H9 (cell line): ENCODE measurements at regions not wholly inside any gene's neighbourhood (a gene's known extent, or its start where the extent isn't known, plus 50 kb on each side); places are given as distances from the start of the nearest gene placed in this dataset.

ENCODE experiments used
- DNase-seq: peaks from one replicate; pipeline ENCODE4 v3.0.0-alpha.2; 2017
- H2AFZ ChIP-seq: one replicate; pipeline ENCODE4 v1.6.1; 2013; ENCODE audit warnings: mild to moderate bottlenecking, low read length, control low read depth, moderate library complexity
- H2AK5ac ChIP-seq: 2 replicates; pipeline ENCODE4 v1.6.1; 2013; ENCODE audit warnings: low read length, control low read depth, mixed read lengths; ENCODE audit not compliant: insufficient read length
- H2BK120ac ChIP-seq: one replicate; pipeline ENCODE4 v1.6.1; 2013; ENCODE audit warnings: low read depth, mild to moderate bottlenecking, low read length, control low read depth, inconsistent platforms; ENCODE audit not compliant: poor library complexity, severe bottlenecking
- H2BK12ac ChIP-seq: 2 replicates; pipeline ENCODE4 v1.6.1; 2013; ENCODE audit warnings: low read length, control low read depth, mixed read lengths, low read depth; ENCODE audit not compliant: insufficient read length
- H2BK15ac ChIP-seq: 2 replicates; pipeline ENCODE4 v1.6.1; 2013; ENCODE audit warnings: low read depth, low read length, control low read depth
- H2BK20ac ChIP-seq: one replicate; pipeline ENCODE4 v1.6.1; 2013; ENCODE audit warnings: low read depth, mild to moderate bottlenecking, low read length, control low read depth, inconsistent platforms; ENCODE audit not compliant: poor library complexity, severe bottlenecking
- H2BK5ac ChIP-seq: 2 replicates; pipeline ENCODE4 v1.6.1; 2013; ENCODE audit warnings: low read length, control low read depth, mixed read lengths; ENCODE audit not compliant: insufficient read length
- H3K14ac ChIP-seq: 2 replicates; pipeline ENCODE4 v1.6.1; 2013; ENCODE audit warnings: low read length, control low read depth; ENCODE audit not compliant: insufficient read depth
- H3K18ac ChIP-seq: 2 replicates; pipeline ENCODE4 v1.6.1; 2013; ENCODE audit warnings: low read depth, mild to moderate bottlenecking, mixed read lengths, low read length, control low read depth; ENCODE audit not compliant: insufficient read length
- H3K23ac ChIP-seq: 2 replicates; pipeline ENCODE4 v1.6.1; 2013; ENCODE audit warnings: low read length, control low read depth, mixed read lengths, low read depth; ENCODE audit not compliant: insufficient read length
- H3K23me2 ChIP-seq: 2 replicates; pipeline ENCODE4 v1.6.1; 2013; ENCODE audit warnings: low read depth, mild to moderate bottlenecking, mixed read lengths, low read length, control low read depth; ENCODE audit not compliant: insufficient read length, poor library complexity, severe bottlenecking
- H3K27ac ChIP-seq: 2 replicates; pipeline ENCODE4 v1.5.1; 2013; ENCODE audit warnings: low read length, control low read depth, mixed read lengths, low read depth; ENCODE audit not compliant: insufficient read length
- H3K27me3 ChIP-seq: 2 replicates; pipeline ENCODE4 v1.6.1; 2013; ENCODE audit warnings: low read length, control low read depth, inconsistent platforms; ENCODE audit not compliant: insufficient read depth
- H3K4ac ChIP-seq: 2 replicates; pipeline ENCODE4 v1.6.1; 2013; ENCODE audit warnings: low read depth, mild to moderate bottlenecking, control low read depth, inconsistent platforms, low read length, moderate library complexity
- H3K4me1 ChIP-seq: 2 replicates; pipeline ENCODE4 v1.6.1; 2013; ENCODE audit warnings: low read length, control low read depth, inconsistent platforms; ENCODE audit not compliant: insufficient read depth
- H3K4me2 ChIP-seq: 2 replicates; pipeline ENCODE4 v1.6.1; 2013; ENCODE audit warnings: low read length, control low read depth, mixed read lengths; ENCODE audit not compliant: insufficient read length, insufficient read depth
- H3K56ac ChIP-seq: 2 replicates; pipeline ENCODE4 v1.6.1; 2013; ENCODE audit warnings: low read depth, mild to moderate bottlenecking, mixed read lengths, low read length, control low read depth; ENCODE audit not compliant: insufficient read length
- H3K79me1 ChIP-seq: 2 replicates; pipeline ENCODE4 v1.6.1; 2013; ENCODE audit warnings: low read depth, mild to moderate bottlenecking, moderate library complexity, low read length, control low read depth, inconsistent platforms; ENCODE audit not compliant: insufficient read depth, poor library complexity, severe bottlenecking
- H3K79me2 ChIP-seq: 2 replicates; pipeline ENCODE4 v1.6.1; 2013; ENCODE audit warnings: low read length, control low read depth, inconsistent platforms; ENCODE audit not compliant: insufficient read depth
- H3K9ac ChIP-seq: 2 replicates; pipeline ENCODE4 v1.6.1; 2013; ENCODE audit warnings: low read length, control low read depth, mixed read lengths; ENCODE audit not compliant: insufficient read length; ENCODE audit errors: extremely low read depth
- H3K9me3 ChIP-seq: one replicate; pipeline ENCODE4 v1.6.1; 2013; ENCODE audit warnings: low read depth, low read length, inconsistent platforms; ENCODE audit not compliant: control insufficient read depth
- H3T11ph ChIP-seq: one replicate; pipeline ENCODE4 v1.6.1; 2013; ENCODE audit warnings: mild to moderate bottlenecking, low read length, control low read depth, inconsistent platforms
- H4K20me1 ChIP-seq: one replicate; pipeline ENCODE4 v1.6.1; 2013; ENCODE audit not compliant: control insufficient read depth, insufficient read length, insufficient read depth
- H4K5ac ChIP-seq: 2 replicates; pipeline ENCODE4 v1.6.1; 2013; ENCODE audit warnings: low read depth, mild to moderate bottlenecking, mixed read lengths, low read length, control low read depth; ENCODE audit not compliant: insufficient read length
- H4K8ac ChIP-seq: replicated peaks from 2 replicates; pipeline ENCODE4 v1.6.1; 2013; ENCODE audit warnings: low read length, control low read depth, mixed read lengths, low read depth; ENCODE audit not compliant: insufficient read length
- H4K91ac ChIP-seq: 2 replicates; pipeline ENCODE4 v1.6.1; 2013; ENCODE audit warnings: low read depth, mild to moderate bottlenecking, moderate library complexity, mixed read lengths, low read length, control low read depth; ENCODE audit not compliant: insufficient read length
- H3K27ac Mint-ChIP-seq, 3 experiments: 2 replicates in 2 of 3; 3 replicates in 1 of 3; pipeline ENCODE4 v1.8.0; 2020 to 2021; ENCODE audit warnings: mixed read lengths in 3 of 3, mild to moderate bottlenecking in 1 of 3, moderate library complexity in 1 of 3
- H3K27me3 Mint-ChIP-seq: 2 replicates; pipeline ENCODE4 v1.8.0; 2021; ENCODE audit warnings: low read depth, mild to moderate bottlenecking, moderate library complexity, mixed read lengths
- H3K36me3 Mint-ChIP-seq, 3 experiments: 2 replicates in 2 of 3; 3 replicates in 1 of 3; pipeline ENCODE4 v1.8.0; 2020 to 2021; ENCODE audit warnings: low read depth in 3 of 3, mixed read lengths in 3 of 3; ENCODE audit not compliant: insufficient read depth in 1 of 3
- H3K4me1 Mint-ChIP-seq, 2 experiments: 2 replicates each; pipeline ENCODE4 v1.8.0; 2020; ENCODE audit warnings: mixed read lengths in 2 of 2
- H3K4me3 Mint-ChIP-seq, 2 experiments: 2 replicates in 1 of 2; 3 replicates in 1 of 2; pipeline ENCODE4 v1.8.0; 2020 to 2021; ENCODE audit warnings: mild to moderate bottlenecking in 2 of 2, mixed read lengths in 2 of 2, moderate library complexity in 1 of 2
- H3K9me3 Mint-ChIP-seq, 2 experiments: 2 replicates in 1 of 2; 3 replicates in 1 of 2; pipeline ENCODE4 v1.8.0; 2020; ENCODE audit warnings: mild to moderate bottlenecking in 2 of 2, mixed read lengths in 2 of 2, moderate library complexity in 1 of 2
- WGBS: extraction: QIAGEN DNeasy Blood & Tissue Kit; methylation state at CpG from one replicate; pipeline ENCODE4 v1.1.7; 2013; ENCODE audit warnings: missing lambda C conversion rate, low lambda C conversion rate, mixed read lengths; ENCODE audit not compliant: insufficient read length; ENCODE audit errors: extremely low coverage; 5-methylcytosine and 5-hydroxymethylcytosine counted together
- TF ChIP-seq, protein P1 (sequence below): fragments of 200-600 bp; sonication (generic); conservative IDR thresholded peaks from 3 replicates; pipeline ENCODE4 v1.8.0; 2021; ENCODE audit warnings: antibody characterized with exemption, mild to moderate bottlenecking

DNA sequence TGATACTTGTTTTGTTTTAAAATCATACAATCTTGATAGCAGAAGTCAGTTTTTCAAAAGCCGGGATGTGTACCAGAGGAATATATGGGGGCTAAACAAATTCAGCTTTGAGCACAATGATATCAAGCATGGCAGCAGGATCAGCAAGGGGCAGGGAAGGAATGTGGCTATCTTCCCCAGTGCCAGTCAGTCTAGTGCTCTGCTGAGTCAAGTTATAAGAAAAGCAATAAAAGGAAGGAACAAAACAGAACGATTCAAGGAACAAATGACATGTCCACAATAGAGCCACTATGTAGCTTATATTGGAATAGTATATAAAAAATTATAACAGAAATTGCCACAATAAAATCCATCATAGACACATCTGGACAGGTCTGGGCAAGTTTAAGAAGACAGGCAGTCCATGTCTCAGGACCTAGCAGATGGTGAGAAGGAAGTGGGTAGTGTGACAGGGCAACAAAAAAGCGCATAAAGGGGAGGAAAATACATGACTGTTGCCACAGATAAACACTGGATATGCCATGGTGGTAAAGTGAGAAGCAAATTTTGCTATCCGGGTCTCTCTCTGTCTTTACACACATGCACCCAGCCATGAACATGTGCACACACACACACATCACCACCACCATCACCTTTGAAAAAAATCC, 518.2 kb upstream of the HTR2C start:
- Histone ChIP-seq H2BK120ac (no peak overlapping the region), H3K18ac (no peak overlapping the region), H2BK5ac (no peak overlapping the region), H3K4me2 (no peak overlapping the region), H2AK5ac (no peak overlapping the region), H3T11ph (no peak overlapping the region), H3K9ac (no peak overlapping the region), H2BK12ac (no peak overlapping the region), H4K5ac (no peak overlapping the region), H2BK20ac (no peak overlapping the region), H3K14ac (no peak overlapping the region), H3K23me2 (no peaks in the 10 kb centered on the region), H3K23ac (no peak overlapping the region), H3K4me1 (no peaks in the 10 kb centered on the region; the same call in 1 of the 2 replicates), H2BK15ac (no peak overlapping the region), H4K20me1 (no peaks in the 10 kb centered on the region), H3K4ac (no peak overlapping the region), H3K27me3 (no peaks in the 10 kb centered on the region), H3K79me2 (no peaks in the 10 kb centered on the region), H3K27ac (no peak overlapping the region), H3K79me1 (no peaks in the 10 kb centered on the region), H4K8ac (no peak overlapping the region), H3K9me3 (no peaks in the 10 kb centered on the region), H3K56ac (no peak overlapping the region), H2AFZ (no peak overlapping the region), H4K91ac (no peak overlapping the region)
- no CpG with 5 or more reads among the region's 4 CpGs for WGBS
- Mint-ChIP-seq H3K36me3 (peaks cover 8 to 13% (median 8%) of the 10 kb centered on the region in 3 experiments), H3K9me3 (peaks cover 4 to 5% of the 10 kb centered on the region in 2 experiments; a peak in 4 of 5 replicates), H3K4me3 (no peak overlapping the region), H3K27me3 (no peaks in the 10 kb centered on the region), H3K4me1 (peaks cover 35 to 42% of the 10 kb centered on the region in 2 experiments), H3K27ac (no peak overlapping the region)
- DNase-seq = no peak
- TF ChIP-seq, protein P1, sequence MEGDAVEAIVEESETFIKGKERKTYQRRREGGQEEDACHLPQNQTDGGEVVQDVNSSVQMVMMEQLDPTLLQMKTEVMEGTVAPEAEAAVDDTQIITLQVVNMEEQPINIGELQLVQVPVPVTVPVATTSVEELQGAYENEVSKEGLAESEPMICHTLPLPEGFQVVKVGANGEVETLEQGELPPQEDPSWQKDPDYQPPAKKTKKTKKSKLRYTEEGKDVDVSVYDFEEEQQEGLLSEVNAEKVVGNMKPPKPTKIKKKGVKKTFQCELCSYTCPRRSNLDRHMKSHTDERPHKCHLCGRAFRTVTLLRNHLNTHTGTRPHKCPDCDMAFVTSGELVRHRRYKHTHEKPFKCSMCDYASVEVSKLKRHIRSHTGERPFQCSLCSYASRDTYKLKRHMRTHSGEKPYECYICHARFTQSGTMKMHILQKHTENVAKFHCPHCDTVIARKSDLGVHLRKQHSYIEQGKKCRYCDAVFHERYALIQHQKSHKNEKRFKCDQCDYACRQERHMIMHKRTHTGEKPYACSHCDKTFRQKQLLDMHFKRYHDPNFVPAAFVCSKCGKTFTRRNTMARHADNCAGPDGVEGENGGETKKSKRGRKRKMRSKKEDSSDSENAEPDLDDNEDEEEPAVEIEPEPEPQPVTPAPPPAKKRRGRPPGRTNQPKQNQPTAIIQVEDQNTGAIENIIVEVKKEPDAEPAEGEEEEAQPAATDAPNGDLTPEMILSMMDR = no peak
